NCI-H2196 (cell line): ENCODE measurements at regions not wholly inside any gene's neighbourhood (a gene's known extent, or its start where the extent isn't known, plus 50 kb on each side); places are given as distances from the start of the nearest gene placed in this dataset.
A peak's percentile ranks its signal among the peaks of the same experiment; 100 is the strongest.

Experiments used
- DNase-seq: peaks from one replicate; lab custom pipeline; 2025; ENCODE audit not compliant: unreplicated experiment; lab: John Stamatoyannopoulos, UW

DNA sequence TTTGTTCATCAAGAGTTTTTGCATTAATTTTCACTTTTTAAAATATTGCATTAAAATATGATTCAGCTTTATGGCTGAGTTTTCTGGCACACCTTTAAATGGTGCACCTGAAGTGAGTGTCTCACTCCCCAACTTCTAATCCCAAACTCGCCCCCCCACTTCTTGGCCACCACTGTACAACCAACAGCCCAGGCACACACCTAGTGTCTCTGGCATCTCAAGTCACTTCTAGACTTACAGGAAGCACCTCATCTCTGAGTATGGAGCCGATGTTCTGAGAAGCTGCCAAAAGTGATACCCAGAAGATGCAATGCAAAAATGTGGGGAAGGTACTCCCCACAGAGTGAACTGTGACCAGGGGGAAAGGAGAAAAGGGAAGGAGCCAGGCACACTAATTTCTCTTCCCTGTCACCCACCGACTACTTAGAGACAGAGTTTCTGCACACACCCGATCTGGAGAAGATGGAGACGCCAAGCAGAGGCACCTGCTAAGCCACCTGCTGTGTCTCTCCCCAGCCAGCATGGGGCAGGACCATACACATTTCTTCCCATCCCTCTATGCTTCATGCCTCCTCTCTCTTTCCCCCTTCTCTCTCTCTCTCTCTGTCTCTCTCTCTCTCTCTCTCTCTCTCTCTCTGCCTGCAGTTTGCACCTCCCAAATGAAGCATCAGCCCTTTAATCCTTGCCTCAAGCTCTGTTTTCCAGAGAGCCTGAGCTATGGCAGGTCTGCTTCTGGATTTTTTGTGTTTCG, 155.3 kb upstream of the ZNF507 start:
- DNase-seq = no peak

DNA sequence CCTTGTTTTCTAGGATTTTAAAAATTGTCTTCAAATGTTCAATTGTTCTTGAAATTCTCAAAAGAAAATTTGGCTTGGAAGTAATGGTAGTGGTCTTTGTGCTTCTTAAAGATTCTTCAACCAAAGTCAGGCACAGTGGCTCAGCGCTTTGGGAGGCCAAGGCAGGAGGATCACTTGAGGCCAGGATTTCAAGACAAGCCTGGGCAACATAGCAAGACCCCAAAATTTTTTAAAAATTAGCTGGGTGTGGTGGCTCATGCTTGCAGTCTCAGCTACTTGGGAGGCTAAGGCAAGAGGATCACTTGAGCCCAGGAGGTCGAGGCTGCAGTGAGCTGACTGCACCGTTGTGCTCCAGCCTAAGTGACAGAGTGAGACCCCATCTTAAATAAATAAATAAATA, 153.5 kb upstream of the ZNF507 start:
- no peak for DNase-seq

DNA sequence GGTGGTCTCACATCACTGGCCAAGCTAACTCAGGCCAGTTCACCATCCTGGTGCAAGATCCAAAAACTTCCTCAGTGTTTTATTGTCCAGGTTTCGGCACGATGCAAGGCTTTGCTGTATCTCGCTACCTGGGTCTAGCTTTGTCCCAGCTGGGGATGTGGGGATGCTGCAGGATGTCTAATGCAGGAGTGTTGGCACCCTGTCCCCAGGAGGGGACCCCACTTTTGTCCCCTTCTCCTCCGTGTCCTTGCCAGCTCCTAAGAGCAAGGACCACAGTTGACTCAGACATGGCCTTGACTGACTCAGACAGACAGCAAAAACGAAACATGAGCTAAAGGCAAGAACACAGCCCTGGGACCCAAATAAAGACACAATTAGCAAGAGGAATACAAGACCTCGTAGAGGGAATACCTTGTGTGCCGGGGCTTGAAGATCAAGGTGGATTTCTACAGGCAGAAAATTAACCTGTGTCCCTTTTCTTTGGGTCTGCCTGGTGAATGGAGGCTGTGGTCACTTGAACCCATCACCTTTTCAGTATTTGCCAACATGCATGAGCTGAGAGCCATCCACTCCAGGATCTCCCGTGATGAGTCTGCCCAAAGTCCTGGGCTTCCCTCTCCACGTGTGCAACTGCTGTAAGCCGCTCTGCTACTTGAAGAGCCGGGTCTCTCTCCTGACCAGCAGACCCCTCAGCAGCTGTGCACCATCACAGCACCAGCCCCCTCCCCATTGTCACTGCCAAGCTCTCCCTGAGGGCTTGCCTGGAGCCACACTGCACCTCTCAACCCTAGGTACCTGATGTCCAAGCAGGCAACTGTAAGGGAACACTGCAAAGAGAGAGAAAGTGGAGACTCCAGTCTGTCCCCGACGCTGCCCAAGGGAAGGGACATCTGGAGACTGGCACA, 149.5 kb upstream of the ZNF507 start:
- no peak for DNase-seq

DNA sequence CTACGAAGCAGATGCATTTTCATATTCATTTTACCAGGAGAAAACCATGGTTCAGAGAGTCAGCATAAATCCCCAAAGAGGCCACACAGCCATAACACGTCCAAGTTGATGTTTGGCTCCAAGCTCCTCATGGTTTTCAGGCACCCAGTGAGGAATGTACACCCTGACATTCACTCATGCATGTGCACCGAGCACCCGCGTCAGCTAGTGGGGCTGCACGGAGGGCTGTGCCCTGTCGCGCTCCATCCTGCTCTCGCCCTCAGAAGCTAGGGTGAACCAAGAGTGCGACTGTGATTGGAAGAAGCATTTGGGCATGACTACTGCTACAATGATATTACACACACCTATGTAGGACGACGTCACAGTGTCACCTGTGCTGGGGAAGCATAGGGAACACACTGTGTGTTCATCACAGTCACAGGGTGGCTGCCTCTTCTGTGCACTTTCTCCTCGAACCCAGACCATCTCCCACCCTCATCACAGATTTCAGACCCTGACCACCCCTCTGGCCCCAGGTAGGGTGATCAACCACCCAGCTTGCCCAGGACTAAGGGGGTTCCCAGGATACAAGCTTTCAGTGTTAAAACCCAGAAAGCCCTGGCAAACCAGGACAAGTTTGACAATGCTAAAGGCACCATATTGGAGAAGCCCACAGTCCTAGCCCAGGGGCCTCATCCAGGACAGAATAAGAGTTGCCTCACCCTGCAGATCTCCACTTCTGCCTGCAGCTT, 148.6 kb upstream of the ZNF507 start:
- DNase-seq = no peak

DNA sequence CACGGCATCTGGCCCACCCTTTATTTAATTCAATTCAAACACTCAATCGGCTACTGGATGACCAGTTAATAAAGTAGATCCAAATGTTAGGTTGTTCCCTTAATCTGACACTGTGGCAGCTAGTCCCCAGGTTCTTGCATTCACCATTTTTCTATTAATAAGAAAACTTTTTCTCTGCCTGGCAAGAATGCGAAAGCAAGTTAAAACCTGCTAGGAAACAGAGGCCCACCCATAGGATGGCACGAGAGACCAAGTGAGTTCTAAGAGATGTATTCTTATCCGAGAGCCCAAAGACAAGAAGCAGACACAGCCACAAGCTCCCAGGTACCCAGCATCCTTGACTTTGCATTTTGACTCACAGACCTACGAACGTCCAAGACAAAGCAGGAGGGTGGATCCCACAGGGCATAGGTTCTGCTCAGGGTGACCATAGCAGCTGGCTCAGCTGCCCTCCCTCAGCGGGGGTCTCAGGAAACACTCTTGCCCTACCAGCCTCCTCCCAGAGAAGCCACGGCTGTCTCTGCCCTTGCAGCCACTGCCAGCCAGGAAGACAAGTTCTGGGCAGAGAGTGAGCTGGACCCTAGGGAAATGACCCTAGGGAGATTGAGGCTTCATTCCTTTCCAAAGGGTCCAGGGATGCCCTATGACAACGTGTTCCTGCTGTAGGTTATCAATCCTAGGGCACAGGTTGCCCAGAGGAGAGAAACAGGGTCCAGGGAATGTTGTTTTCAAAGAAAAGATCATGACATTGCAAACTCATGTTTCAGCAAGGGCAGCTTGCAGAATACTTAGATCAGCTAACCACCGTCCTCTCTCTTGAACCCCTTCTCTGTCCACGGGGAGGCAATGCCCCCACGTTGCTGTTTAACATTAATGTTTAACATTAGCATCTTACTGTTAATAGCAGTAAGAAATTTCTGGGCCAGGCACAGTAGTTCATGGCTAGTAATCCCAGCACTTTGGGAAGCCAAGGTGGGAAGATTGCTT, 147.2 kb upstream of the ZNF507 start:
- DNase-seq = no peak

DNA sequence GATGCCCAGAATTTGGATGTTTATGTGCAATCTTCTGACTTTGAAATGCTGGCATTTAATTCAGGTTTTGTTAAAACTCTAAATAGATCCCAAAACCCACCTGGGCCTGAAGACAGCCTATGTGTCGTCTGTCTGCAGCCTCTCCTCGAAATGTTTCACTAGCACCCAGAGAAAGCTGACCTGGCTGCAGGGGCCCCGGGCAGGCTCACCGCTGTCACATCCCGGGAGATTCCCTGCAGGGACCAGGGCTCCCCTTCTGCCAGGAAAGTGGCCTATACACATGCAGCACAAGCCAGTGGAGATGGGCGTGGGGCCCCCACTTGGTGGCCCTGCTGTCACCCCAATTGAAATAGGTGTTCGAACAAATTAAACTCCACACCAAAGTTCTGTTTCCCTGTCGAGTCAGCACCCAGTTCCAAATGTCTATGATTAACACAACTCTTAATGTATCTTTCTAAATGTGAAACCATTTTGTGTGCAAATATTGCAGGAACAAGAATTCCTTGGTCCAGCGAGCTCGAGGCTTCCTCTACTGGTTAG, 145.8 kb upstream of the ZNF507 start:
- no peak for DNase-seq

DNA sequence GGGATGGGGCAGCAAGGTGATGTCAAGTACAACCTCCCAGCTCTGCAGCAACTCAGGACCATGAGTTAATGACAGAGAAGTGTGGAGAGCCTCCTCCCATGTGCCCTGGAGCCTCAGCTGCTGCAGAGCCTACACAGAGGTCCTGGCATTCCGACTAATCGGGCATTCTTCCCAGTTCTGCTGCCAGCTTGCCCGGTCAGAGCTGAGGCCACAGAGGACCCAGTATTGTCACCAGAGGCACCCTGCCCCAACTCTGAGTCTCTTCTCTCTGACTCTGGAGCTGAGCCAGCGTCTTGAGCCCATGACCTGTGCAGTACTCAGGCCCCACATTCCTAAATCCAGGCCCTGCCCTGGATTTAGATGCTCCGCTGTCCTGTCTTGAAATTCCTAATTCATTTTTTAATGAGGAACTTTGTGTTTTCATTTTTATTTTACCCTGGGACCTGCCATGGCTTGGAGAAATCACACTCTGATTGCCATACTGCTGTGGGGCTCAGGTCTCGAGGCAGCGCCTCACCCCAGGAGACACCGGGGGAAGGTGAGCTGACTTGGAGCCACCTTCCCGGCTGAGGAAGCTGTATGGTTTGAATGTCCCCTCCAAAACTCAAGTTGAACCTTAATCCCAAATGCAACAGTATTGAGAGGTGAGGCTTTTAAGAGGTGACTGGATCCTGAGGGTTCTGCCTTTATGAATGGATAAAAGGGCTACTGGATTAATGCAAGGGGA, 144.9 kb upstream of the ZNF507 start:
- DNase-seq = no peak

DNA sequence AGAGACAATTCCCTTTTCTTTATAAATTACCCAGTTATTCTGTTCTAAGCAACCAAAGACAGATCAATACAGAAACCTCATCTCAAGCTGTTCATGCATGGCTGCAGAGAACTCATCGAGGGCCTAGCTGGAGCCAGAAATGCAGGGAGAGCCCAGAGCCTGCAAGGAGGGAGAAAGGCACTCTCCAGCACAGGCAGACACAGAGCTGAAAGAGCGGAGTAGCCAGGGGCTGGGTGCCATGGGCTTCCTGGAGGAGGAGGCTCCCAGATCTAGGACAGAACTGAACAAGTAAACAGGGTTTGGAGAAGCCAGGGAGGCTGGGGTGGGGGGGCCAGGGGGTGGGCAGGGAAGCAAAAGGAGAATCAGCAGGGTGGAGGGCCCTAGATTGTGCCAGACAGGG, 144.2 kb upstream of the ZNF507 start:
- no peak for DNase-seq

DNA sequence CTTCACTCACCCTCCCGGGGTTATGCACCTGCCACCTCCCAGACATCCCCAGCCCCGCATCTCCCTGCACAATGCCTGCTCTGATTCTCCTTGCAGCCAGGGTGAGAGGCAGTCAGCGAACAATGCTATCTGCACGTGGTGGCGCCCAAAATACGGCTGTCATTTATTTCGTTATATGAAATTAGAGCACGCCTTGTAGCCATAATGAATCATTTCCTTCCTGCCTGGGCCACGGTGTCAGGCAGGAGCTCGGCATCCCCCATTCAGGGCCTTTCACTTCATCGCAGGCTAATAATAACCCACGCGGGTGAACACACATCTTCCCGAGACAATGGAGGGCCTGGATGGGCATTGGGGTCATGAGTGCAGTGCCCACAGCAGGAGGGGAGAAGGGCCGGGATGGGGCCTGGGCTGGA, 143.8 kb upstream of the ZNF507 start:
- DNase-seq = no peak

DNA sequence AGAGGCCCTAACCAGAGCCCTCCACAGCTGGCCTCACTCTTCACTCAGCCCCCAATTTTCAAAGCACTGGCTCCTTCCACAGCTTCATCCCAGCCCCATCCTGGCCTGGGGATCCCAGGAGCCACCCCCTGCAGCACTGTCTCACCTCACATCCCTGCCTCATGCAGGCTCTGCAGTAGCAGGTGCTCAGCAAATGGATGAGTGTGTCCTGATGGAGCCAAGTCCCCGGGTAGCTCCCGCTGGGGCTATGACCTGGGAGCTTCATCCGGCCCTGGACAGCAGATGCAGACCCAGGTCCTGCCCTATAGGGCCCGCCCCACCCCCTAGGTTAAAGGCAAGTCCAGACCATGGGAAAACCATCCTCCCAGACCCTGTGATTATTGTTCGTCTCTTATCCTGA, 143.2 kb upstream of the ZNF507 start:
- no peak for DNase-seq

DNA sequence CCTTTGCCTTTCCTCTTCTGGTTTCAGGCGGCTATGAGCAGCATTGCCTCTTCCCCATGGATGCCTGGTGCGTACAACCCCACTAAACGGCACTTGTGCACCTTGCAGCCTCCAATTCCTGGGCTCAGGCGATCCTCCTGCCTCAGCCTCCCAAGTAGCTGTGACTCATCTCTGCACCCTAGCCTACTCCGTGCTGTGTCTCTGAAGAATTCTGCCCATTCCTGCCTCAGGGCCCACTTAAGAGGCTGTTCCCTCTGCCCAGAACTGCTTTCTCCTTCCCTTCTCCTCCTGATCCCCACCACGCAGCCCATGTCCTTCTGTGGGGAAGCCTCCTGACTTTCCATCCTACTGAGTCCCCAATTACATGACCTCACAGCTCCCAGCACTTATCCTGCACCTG, 142.2 kb upstream of the ZNF507 start:
- DNase-seq = no peak

DNA sequence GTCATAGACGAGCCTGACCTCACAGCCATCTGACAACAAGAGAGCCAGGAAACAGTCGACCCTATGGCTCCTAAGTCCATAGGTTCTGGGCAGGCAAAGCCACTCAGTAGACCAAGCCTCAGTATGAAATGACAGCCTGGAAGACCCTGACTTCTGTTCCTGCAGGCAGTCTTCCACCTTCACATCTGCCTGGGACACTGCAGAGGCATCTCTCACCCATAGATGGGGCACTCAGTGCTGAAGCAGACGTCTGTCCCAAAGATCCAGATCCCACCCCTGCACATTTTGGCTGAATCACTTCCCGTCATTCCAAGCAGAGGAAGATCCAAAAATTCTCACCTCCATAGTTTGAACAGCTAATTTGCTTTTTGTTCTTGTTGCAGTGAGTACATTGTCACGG, 139.3 kb upstream of the ZNF507 start:
- no peak for DNase-seq

DNA sequence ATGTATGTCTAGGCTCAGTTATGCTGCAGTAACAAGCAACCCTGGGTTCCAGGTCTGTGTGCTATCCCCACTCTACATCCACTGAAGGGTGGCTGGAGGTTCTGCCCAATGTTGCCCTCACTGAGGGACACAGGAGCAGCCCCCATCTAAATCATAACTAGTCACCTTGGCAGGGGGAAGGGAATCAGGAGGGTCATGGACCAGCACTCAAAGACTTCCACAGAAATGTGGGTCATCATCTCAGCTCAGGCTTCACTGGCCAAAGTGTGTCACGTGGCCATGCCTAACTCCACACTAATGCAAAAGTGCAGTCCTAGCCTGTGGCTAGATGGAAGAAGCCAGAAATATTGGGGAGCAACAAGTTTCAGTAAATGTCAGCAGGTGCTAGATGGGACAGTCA, 137.3 kb upstream of the ZNF507 start:
- DNase-seq = no peak

DNA sequence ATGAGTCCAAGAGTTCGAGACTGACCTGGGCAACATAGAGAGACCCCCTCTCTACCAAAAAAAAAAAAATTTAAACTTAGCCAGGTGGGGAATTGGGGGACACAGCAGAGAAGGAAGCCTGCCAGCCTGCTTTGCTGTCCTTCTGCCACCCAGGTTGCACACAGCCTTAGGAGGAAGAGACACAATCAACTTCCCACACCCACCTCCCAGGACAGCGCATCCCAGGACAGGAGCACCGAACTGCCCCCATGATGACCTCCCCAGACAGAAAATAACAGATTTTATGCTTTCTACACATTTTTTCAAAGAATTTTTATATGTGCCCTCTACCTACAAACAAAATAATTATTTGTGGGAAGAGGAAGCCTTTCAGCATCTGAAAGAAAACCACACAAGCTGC, 126.0 kb upstream of the ZNF507 start:
- DNase-seq = no peak

DNA sequence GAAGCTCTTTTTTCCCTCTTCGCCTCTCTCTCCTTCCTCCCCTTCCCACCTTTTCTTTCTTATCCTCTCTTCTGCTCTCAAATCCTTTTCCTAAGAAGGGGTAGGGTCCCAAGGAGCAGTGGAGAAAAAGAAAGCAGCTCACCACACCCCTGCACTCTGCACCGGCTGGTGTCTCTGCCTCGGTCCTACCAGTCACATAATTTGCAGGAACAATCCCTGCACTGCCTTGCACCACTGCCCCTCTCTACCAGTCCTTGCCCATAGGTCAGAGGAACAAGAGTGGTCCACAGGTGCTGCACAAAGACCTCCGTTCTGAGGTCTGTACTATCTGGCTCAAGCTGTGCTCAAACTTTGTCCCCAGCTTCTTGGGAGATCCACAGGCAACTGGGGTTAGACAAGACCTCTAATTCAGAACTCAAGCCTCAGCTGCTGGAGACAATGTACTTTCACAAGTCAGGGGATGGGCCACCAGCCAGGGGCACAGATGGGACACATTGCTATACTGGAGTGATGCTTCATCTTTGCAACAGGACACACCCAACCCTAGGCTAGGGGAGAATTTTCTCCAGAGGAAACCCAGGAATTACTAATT, 125.4 kb upstream of the ZNF507 start:
- no peak for DNase-seq

DNA sequence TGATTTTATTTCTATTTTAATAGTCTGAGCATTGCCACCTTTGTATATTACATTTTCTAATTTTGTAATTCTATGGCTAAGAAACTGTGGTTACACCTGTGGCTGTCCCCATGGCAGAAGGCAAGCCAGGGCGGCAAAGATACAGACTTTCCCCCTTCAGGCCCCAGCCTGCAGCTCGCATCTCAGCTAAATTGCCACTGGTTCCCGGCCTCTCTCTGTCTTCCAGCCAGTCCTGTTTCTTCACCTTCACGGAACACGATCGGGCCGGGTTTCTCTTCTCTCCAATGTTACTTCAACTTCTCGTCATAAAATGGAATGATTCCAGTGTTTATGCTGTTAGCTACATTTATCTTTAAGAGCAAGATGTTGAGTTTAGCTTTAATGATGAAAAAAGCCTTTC, 124.5 kb upstream of the ZNF507 start:
- no peak for DNase-seq

DNA sequence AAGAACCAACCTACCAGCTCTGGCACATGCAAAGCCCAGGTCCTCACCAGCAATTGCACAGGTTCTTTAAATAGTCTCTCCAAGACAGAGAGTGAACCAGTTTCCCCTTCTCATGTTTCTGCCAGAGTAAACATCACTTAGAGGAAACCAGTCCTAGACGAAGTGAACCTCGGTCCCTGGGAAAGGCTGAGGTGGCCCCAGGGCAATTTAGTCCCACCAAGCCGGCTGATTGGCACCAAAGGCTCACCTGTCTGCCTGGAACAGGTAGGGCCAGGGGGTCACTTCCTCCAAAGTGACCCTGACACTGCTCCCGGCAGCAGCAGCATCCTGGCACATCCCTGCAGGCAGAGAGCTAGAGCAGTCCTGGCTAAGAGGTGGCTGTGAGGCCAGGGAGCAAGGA, 122.9 kb upstream of the ZNF507 start:
- peak; percentile 8 for DNase-seq

DNA sequence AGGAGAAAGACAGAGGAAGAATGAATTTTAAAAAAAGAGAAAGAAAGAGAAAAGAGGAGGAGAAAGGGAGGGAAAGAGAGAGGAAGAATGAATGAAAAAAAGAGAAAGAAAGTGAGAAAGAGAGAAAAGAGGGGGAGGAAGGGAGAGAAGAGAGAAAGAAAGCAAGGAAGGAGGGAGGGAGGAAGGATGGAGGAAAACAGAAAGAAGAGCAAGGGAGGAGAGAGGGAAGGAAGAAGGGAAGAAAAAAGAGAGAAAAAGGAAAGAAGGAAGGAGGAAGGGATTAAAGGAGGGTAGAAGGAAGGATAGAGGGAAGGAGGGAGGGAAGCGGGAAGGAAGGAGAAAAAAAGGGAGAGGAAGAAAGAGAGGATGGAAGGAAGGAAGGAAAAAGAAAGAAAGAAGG, 122.3 kb upstream of the ZNF507 start:
- DNase-seq = no peak
